Fibroblast of villous mesenchyme (primary cell): ENCODE measurements at regions not wholly inside any gene's neighbourhood (a gene's known extent, or its start where the extent isn't known, plus 50 kb on each side); places are given as distances from the start of the nearest gene placed in this dataset.

Experiments
- DNase-seq: peaks from one replicate; pipeline ENCODE4 v3.0.0-alpha.2; 2010; ENCODE audit warnings: low read depth
- H3K4me3 ChIP-seq: 2 replicates; pipeline ENCODE4 v1.5.1; 2011; ENCODE audit warnings: low read depth, mild to moderate bottlenecking, low read length
- TF ChIP-seq, protein P1 (sequence below): IDR thresholded peaks from 2 replicates; pipeline ENCODE4 v1.5.1; 2012; ENCODE audit warnings: low read depth, mild to moderate bottlenecking, low read length; ENCODE audit not compliant: insufficient read depth

GRCh38 chrY:8151561-8151960 is 1185.7 kb upstream of the TSPY4 start:
- TF ChIP-seq, protein P1, sequence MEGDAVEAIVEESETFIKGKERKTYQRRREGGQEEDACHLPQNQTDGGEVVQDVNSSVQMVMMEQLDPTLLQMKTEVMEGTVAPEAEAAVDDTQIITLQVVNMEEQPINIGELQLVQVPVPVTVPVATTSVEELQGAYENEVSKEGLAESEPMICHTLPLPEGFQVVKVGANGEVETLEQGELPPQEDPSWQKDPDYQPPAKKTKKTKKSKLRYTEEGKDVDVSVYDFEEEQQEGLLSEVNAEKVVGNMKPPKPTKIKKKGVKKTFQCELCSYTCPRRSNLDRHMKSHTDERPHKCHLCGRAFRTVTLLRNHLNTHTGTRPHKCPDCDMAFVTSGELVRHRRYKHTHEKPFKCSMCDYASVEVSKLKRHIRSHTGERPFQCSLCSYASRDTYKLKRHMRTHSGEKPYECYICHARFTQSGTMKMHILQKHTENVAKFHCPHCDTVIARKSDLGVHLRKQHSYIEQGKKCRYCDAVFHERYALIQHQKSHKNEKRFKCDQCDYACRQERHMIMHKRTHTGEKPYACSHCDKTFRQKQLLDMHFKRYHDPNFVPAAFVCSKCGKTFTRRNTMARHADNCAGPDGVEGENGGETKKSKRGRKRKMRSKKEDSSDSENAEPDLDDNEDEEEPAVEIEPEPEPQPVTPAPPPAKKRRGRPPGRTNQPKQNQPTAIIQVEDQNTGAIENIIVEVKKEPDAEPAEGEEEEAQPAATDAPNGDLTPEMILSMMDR, result no peak
- no peak overlapping the region for H3K4me3 ChIP-seq
- DNase-seq, result no peak

- TF ChIP-seq, protein P1, result no peak
- DNase-seq, result no peak
- no peak overlapping the region for H3K4me3 ChIP-seq
Measured at GRCh38 chrY:8128578-8128977, 1208.7 kb upstream of the TSPY4 start.

GRCh38 chrY:8125907-8126571 is 1211.2 kb upstream of the TSPY4 start:
- peak; percentile 5 for DNase-seq
- TF ChIP-seq, protein P1, result no peak
- H3K4me3 ChIP-seq, result no peak overlapping the region

DNA sequence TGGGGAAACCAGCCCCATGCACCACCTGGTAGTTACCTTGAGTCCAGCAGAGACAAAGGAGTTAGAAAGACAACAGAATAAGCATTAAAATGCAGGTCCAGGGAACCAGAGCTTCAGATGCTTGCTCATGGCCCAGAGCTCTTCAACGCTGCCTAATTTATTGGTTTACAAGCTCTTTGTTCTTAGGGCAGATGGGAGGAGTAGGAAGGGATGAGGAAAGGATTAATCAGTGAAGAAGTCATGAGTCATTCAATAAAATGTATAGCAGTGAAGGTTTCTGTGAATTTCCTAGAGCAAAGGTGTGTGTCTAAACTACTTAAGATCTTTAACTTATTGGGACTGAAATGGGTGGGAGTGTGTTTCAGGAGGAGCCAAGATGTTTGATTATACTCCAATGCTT is 1210.3 kb upstream of the AMELY start:
- DNase-seq, result no peak
- TF ChIP-seq, protein P1, result no peak
- no peak overlapping the region for H3K4me3 ChIP-seq

- TF ChIP-seq, protein P1, result no peak
- DNase-seq, result no peak
- H3K4me3 ChIP-seq, result no peak overlapping the region
Measured at GRCh38 chrY:8094429-8094828, 1182.9 kb upstream of the AMELY start.

- TF ChIP-seq, protein P1, result no peak
- no peak for DNase-seq
- H3K4me3 ChIP-seq, result no peak overlapping the region
Measured at GRCh38 chrY:8092926-8093325, 1181.4 kb upstream of the AMELY start.

DNA sequence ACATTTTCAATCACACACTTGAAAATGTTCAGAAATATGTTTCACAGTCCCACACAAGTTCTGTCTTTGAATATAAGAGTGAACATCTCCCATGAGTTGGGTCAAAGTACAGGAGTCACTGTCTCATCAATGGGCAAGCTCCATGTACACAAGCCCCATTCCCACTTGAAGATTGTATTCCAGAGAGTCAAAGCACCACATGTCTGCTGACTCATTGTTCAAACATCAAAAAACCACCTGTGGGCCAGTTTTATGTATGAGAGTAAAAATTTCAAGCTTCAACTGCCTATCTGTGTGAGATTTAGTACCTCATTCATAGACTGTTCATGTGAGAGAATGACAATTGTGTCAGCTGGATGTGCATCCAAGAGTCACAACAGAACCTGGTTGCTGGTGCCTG is 1174.4 kb upstream of the AMELY start:
- no peak overlapping the region for H3K4me3 ChIP-seq
- TF ChIP-seq, protein P1, result no peak
- DNase-seq, result no peak
